Transverse colon (tissue), 4 donors: ENCODE measurements at regions not wholly inside any gene's neighbourhood (a gene's known extent, or its start where the extent isn't known, plus 50 kb on each side); places are given as distances from the start of the nearest gene placed in this dataset.

Experiments
- DNase-seq: peaks from one replicate; pipeline ENCODE4 v3.0.0-alpha.2; 2019
- H3K27ac ChIP-seq, 4 donors: fragments of 200-600 bp; sonication (generic); 2 replicates each; pipeline ENCODE4 v1.5.1; 2016 to 2018; ENCODE audit warnings: inconsistent platforms in 4 of 4
- H3K27me3 ChIP-seq: fragments of 200-600 bp; sonication (generic); 2 replicates; pipeline ENCODE4 v1.5.1; 2017; ENCODE audit warnings: inconsistent platforms
- H3K36me3 ChIP-seq, 4 donors: fragments of 200-600 bp; sonication (generic); 2 replicates each; pipeline ENCODE4 v1.5.1; 2017 to 2019; ENCODE audit warnings: inconsistent platforms in 4 of 4
- H3K4me1 ChIP-seq, 4 donors: fragments of 200-600 bp; sonication (generic); 2 replicates each; pipeline ENCODE4 v1.5.1; 2017 to 2020; ENCODE audit warnings: inconsistent platforms in 4 of 4
- H3K4me3 ChIP-seq, 4 donors: fragments of 200-600 bp; sonication (generic); 1 replicate in 1 of 4; 2 replicates in 3 of 4; pipeline versions ENCODE4 v1.5.1 to v1.6.1; 2017 to 2019; ENCODE audit warnings: inconsistent platforms in 4 of 4
- H3K9me3 ChIP-seq, 2 donors: fragments of 200-600 bp; sonication (generic); 2 replicates each; pipeline ENCODE4 v1.5.1; 2017 to 2019; ENCODE audit warnings: inconsistent platforms in 2 of 2
- EP300 ChIP-seq: sonication (generic); formaldehyde crosslinking; IDR thresholded peaks from one replicate; pipeline ENCODE4 v1.6.1; 2017; ENCODE audit warnings: antibody characterized with exemption, low read depth
- POLR2A ChIP-seq: fragments of 450-650 bp; IDR thresholded peaks from one replicate; pipeline ENCODE4 v1.6.1; 2016; ENCODE audit warnings: antibody characterized with exemption, mild to moderate bottlenecking, moderate library complexity
- POLR2AphosphoS5 ChIP-seq, 3 donors: sonication (generic); formaldehyde crosslinking; IDR thresholded peaks; one replicate each; pipeline ENCODE4 v1.6.1; 2016; ENCODE audit warnings: antibody characterized with exemption in 3 of 3
- whole genome bisulfite sequencing, 2 donors: methylation state at CpG; one replicate each; pipeline ENCODE4 v1.1.5; 2018; ENCODE audit warnings: low coverage in 1 of 2; 5-methylcytosine and 5-hydroxymethylcytosine counted together
- in situ Hi-C, 4 donors: fragments of 200-750 bp; cut with MboI; loops; one replicate each; pipeline versions ENCODE4 v1.15.0 to v1.15.1; 2017; ENCODE audit warnings: low sequenced_read_pairs in 3 of 4, low pct_ligation_motif_present in 1 of 4, low pct_unique_long_range_greater_than_20kb in 1 of 4
- intact Hi-C: fragments of 100-400 bp; cut with DNase I; formaldehyde crosslinking; loops from one replicate; pipeline ENCODE4 v1.15.1; 2023; ENCODE audit warnings: low total_unique reads
- TF ChIP-seq, protein P1 (sequence below), 5 experiments: fragments of 200-600 bp in 3 of 5; fragments of 450-650 bp in 2 of 5; sonication (generic) in 3 of 5; IDR thresholded peaks; 1 replicate in 2 of 5; 2 replicates in 3 of 5; pipeline ENCODE4 v1.5.1; 2016 to 2017; ENCODE audit warnings: antibody characterized with exemption in 5 of 5, inconsistent platforms in 3 of 5, mild to moderate bottlenecking in 2 of 5, moderate library complexity in 1 of 5

DNA sequence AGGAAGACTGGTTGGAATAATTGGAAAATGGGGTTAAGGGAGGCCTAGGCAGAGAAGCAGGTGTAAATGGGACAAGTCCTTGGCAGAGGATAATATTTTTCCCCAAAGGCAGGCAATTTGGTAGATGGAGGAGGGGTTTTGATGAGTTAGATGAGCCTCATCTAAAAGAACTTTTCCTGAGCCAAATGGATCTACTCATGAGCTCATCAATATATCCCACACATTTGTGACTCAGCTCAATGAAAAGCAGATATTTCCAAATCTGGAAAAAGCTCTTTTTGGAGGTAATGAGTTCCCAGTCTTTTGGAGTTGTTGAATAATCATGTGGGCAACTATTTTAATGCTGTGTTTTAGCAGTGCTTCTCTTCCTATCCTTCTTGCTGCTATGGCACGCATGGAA lies 685.5 kb upstream of the CITED2 start:
- TF ChIP-seq, protein P1, sequence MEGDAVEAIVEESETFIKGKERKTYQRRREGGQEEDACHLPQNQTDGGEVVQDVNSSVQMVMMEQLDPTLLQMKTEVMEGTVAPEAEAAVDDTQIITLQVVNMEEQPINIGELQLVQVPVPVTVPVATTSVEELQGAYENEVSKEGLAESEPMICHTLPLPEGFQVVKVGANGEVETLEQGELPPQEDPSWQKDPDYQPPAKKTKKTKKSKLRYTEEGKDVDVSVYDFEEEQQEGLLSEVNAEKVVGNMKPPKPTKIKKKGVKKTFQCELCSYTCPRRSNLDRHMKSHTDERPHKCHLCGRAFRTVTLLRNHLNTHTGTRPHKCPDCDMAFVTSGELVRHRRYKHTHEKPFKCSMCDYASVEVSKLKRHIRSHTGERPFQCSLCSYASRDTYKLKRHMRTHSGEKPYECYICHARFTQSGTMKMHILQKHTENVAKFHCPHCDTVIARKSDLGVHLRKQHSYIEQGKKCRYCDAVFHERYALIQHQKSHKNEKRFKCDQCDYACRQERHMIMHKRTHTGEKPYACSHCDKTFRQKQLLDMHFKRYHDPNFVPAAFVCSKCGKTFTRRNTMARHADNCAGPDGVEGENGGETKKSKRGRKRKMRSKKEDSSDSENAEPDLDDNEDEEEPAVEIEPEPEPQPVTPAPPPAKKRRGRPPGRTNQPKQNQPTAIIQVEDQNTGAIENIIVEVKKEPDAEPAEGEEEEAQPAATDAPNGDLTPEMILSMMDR (IDR thresholded peaks at IDR 0.05) = no peak
- TF ChIP-seq EP300 (no peak), POLR2A (no peak), POLR2AphosphoS5 (IDR thresholded peaks at IDR 0.05) (no peak)
- WGBS, 2 donors = 83 to 100% methylated on average over 1 of the region's 1 CpG
- in situ Hi-C loops = no loop called here

DNA sequence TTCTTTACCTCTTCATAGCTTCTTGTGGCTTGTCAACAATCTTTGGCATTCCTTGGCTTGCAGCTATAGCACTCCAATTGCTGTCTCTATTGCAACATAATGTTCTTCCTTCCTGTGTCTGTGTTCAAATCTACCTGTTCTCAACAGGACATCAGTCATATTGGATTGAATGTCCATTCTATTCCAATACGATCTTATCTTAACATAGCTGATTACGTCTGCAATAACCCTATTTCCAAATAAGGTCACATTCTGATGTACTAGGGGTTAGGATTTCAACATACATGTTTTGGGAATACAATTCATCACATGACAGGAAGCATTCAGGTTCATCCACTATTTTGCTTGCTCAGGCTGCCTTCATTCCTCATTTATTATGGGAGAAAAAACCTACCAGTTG lies 684.4 kb upstream of the CITED2 start:
- Histone ChIP-seq H3K4me1 (peaks cover 0 to 8% (median 2%) of the 10 kb centered on the region in 4 donors), H3K9me3 (no peaks in the 10 kb centered on the region), H3K27ac (no peak overlapping the region), H3K4me3 (no peak overlapping the region), H3K36me3 (no peaks in the 10 kb centered on the region), H3K27me3 (no peaks in the 10 kb centered on the region)
- TF ChIP-seq POLR2AphosphoS5 (IDR thresholded peaks at IDR 0.05) = no peak
- no peak for TF ChIP-seq EP300
- no peak for TF ChIP-seq POLR2A
- TF ChIP-seq, protein P1 (IDR thresholded peaks at IDR 0.05) = no peak
- in situ Hi-C loops (no loop called here), intact Hi-C loops (no loop called here)
- whole genome bisulfite sequencing, 2 donors = 97% methylated on average over 2 of the region's 2 CpGs; no CpG with 5 or more reads in 1 of the 2 donors
- no peak for DNase-seq

More for the DNA sequence above, 685.5 kb upstream of the CITED2 start:
- Histone ChIP-seq H3K36me3 (no peaks in the 10 kb centered on the region), H3K27me3 (no peaks in the 10 kb centered on the region), H3K4me1 (peaks cover 0 to 8% (median 2%) of the 10 kb centered on the region in 4 donors), H3K4me3 (no peak overlapping the region), H3K27ac (no peak overlapping the region), H3K9me3 (no peaks in the 10 kb centered on the region)
- intact Hi-C loops = no loop called here
- DNase-seq = no peak

DNA sequence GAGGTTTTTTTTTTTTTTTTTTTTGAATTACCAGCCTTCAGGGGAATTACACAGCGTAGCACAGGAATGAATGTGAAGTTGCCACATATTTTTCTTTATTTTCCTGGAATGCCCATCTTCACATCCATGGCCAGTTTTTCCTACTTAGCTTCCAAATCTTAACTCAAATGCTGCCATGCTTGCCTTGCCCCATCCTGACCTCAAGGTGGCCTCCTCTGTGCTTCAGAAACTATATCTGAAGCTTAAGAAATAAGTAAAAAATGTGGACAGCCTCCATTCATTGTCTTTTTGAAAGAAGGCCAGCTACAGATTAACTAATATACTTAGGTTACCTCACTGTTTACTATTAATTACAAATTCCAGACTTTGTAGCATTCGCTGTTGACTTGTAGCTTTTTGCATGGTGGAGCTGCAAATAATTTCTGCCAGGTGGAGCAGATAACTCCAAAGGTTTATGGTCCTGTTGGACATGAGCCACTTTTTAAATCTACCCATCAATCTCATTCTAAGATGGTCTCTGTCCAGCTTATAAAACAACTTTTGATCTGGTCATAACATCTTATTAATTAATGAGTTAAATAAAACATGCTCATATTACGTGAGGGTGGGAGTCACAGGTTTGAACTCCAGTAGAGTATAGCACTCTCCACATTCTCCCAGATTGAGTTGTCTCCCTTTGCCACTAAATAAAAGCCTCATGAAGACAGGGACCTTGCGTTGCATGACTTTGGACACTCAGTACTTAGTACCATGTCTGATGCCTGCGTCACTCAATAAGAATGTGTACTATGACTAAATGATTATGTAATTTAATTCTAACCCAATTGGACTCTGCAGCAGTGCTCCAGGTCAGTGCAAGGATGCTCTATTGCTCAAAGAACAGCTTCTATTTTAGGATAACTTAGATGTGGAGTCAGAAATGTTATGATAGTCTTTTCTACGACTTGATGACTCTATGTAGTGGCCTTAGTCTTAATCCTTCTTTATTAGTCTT lies 678.6 kb upstream of the CITED2 start:
- Histone ChIP-seq H3K27ac (no peak overlapping the region), H3K4me3 (no peak overlapping the region), H3K36me3 (no peaks in the 10 kb centered on the region), H3K4me1 (peaks cover 0 to 5% (median 0%) of the 10 kb centered on the region in 4 donors), H3K9me3 (no peaks in the 10 kb centered on the region), H3K27me3 (no peaks in the 10 kb centered on the region)
- WGBS, 2 donors = 63 to 77% methylated on average over 4 to 6 of the region's 6 CpGs
- TF ChIP-seq POLR2AphosphoS5 (IDR thresholded peaks at IDR 0.05) = no peak
- no peak for TF ChIP-seq EP300
- TF ChIP-seq, protein P1 (IDR thresholded peaks at IDR 0.05) = peak in 4 of 5 experiments; percentile 16 to 39 (median 30)
- DNase-seq = no peak
- in situ Hi-C loops = no loop called here
- intact Hi-C loops = no loop called here

DNA sequence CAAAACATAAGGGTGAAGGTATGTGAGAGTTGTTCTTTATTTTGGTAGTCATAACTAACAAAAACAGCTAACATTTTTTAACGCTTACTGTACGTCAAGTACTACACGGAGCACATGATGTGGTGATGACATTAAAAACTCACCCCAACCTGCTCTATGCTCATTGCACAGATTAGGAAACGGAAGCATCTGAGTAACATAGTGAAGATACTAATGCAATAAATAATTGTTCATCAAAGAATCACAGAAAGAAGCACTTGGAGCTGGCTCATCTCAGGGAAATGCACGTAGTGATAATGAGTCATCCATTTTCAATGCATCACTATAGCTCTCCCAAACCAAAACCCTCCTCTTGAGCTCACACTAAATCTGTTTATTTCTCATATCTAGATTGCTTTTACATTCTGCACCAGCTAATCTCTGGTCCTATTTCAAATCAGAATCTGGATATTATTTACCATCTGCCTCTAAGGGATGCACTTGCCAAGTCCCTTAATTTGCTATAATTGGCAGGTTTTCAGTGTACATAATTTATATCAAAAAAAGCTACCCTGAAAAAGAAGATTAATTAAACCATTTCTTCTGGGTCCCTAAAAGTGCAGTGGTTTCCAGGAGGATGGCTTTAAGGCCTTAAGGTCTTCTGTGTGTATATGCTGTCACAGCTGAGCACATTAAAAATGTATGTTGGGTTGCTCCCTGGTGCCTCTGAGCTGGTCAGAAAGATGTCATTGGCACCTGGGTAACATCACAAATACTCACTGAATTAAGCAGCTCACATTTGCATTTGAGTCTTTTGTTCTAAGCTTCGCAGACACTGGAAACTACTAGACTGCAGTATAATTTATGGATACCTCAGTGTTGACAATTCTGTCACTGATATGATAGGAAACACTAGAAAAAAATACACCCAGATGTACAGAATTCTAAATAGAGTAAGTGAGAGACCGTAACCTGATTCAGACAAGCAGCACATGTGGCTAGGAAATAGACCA lies 677.4 kb upstream of the CITED2 start:
- H3K36me3 ChIP-seq = no peaks in the 10 kb centered on the region
- no peak for DNase-seq
- WGBS, 2 donors = 69 to 76% methylated on average over 4 to 7 of the region's 7 CpGs
- no peak overlapping the region for H3K4me3 ChIP-seq
- no peaks in the 10 kb centered on the region for H3K27me3 ChIP-seq
- in situ Hi-C loops = no loop called here
- no peak overlapping the region for H3K27ac ChIP-seq
- H3K9me3 ChIP-seq = no peaks in the 10 kb centered on the region
- TF ChIP-seq POLR2A (no peak), EP300 (no peak), POLR2AphosphoS5 (IDR thresholded peaks at IDR 0.05) (no peak)
- TF ChIP-seq, protein P1 (IDR thresholded peaks at IDR 0.05) = no peak
- intact Hi-C loops = no loop called here
- peaks cover 0 to 5% (median 0%) of the 10 kb centered on the region in 4 donors for H3K4me1 ChIP-seq
